GM23338 (cell line): ENCODE measurements at regions not wholly inside any gene's neighbourhood (a gene's known extent, or its start where the extent isn't known, plus 50 kb on each side); places are given as distances from the start of the nearest gene placed in this dataset.
A peak's percentile ranks its signal among the peaks of the same experiment; 100 is the strongest.

Experiments used
- ATAC-seq: fragments of 200-7000 bp; cut with Tn5 transposase; 3 replicates; pipeline ENCODE4 v1.9.1; 2020
- DNase-seq: peaks from one replicate; pipeline ENCODE4 v3.0.0-alpha.2; 2015; ENCODE audit warnings: low spot score
- H2AFZ ChIP-seq: fragments of 200-600 bp; sonication (generic); 2 replicates; pipeline ENCODE4 v1.8.0; 2016; ENCODE audit warnings: antibody characterized with exemption, mild to moderate bottlenecking, moderate library complexity
- H3F3A ChIP-seq: fragments of 200-600 bp; sonication (generic); replicated peaks from 2 replicates; pipeline ENCODE4 v1.8.0; 2017; ENCODE audit warnings: antibody characterized with exemption, mixed run types, low read depth
- H3K27ac ChIP-seq: fragments of 200-600 bp; sonication (generic); 2 replicates; pipeline ENCODE4 v1.6.1; 2016; ENCODE audit warnings: low read depth
- H3K27me3 ChIP-seq: fragments of 200-600 bp; sonication (generic); 2 replicates; pipeline ENCODE4 v1.8.0; 2016; ENCODE audit warnings: mild to moderate bottlenecking, mixed run types, moderate library complexity; ENCODE audit not compliant: insufficient read depth
- H3K36me3 ChIP-seq: fragments of 200-600 bp; sonication (generic); 2 replicates; pipeline ENCODE4 v1.8.0; 2016; ENCODE audit warnings: mild to moderate bottlenecking; ENCODE audit not compliant: insufficient read depth
- H3K4me1 ChIP-seq: fragments of 200-600 bp; sonication (generic); 2 replicates; pipeline ENCODE4 v1.8.0; 2016; ENCODE audit warnings: mild to moderate bottlenecking, moderate library complexity; ENCODE audit not compliant: insufficient read depth
- H3K4me2 ChIP-seq: fragments of 200-600 bp; sonication (generic); 2 replicates; pipeline ENCODE4 v1.7.1; 2017; ENCODE audit warnings: mixed run types
- H3K4me3 ChIP-seq: fragments of 200-600 bp; sonication (generic); 2 replicates; pipeline ENCODE4 v1.6.1; 2016; ENCODE audit warnings: mixed run types
- H3K79me2 ChIP-seq: fragments of 200-600 bp; sonication (generic); replicated peaks from 2 replicates; pipeline ENCODE4 v1.8.0; 2017; ENCODE audit warnings: mild to moderate bottlenecking; ENCODE audit not compliant: insufficient read depth
- H3K9me2 ChIP-seq: fragments of 200-600 bp; sonication (generic); 2 replicates; pipeline ENCODE4 v1.8.0; 2017; ENCODE audit not compliant: insufficient read depth
- H4K20me1 ChIP-seq: fragments of 200-600 bp; sonication (generic); replicated peaks from 2 replicates; pipeline ENCODE4 v1.8.0; 2017; ENCODE audit warnings: mild to moderate bottlenecking; ENCODE audit not compliant: insufficient read depth
- H3K27ac Mint-ChIP-seq: 2 replicates; pipeline ENCODE4 v1.8.0; 2020; ENCODE audit warnings: inconsistent platforms, mild to moderate bottlenecking, moderate library complexity, mixed read lengths
- H3K27me3 Mint-ChIP-seq: 3 replicates; pipeline ENCODE4 v1.8.0; 2022; ENCODE audit warnings: low read depth, mild to moderate bottlenecking, moderate library complexity, mixed read lengths, inconsistent platforms; ENCODE audit not compliant: insufficient read depth, poor library complexity
- H3K36me3 Mint-ChIP-seq: 3 replicates; pipeline ENCODE4 v1.8.0; 2021; ENCODE audit warnings: low read depth, mild to moderate bottlenecking, inconsistent platforms, moderate library complexity, mixed read lengths
- H3K4me1 Mint-ChIP-seq: 3 replicates; pipeline ENCODE4 v1.8.0; 2020; ENCODE audit warnings: mild to moderate bottlenecking, inconsistent platforms, mixed read lengths
- H3K4me3 Mint-ChIP-seq: 3 replicates; pipeline ENCODE4 v1.8.0; 2021; ENCODE audit warnings: moderate library complexity, mild to moderate bottlenecking, inconsistent platforms, mixed read lengths
- H3K9me3 Mint-ChIP-seq: 3 replicates; pipeline ENCODE4 v1.8.0; 2020; ENCODE audit warnings: moderate library complexity, mild to moderate bottlenecking, inconsistent platforms, mixed read lengths
- CREB1 ChIP-seq: fragments of 250-450 bp; sonication (Bioruptor Pico); IDR thresholded peaks from 2 replicates; pipeline ENCODE4 v1.5.0; 2020; ENCODE audit warnings: low read depth, mild to moderate bottlenecking, moderate library complexity
- EZH2 ChIP-seq: fragments of 200-600 bp; sonication (generic); IDR thresholded peaks from one replicate; pipeline ENCODE4 v1.8.0; 2017; ENCODE audit warnings: antibody characterized with exemption, mild to moderate bottlenecking, low read depth; ENCODE audit not compliant: unreplicated experiment
- EZH2phosphoT487 ChIP-seq: fragments of 200-600 bp; sonication (generic); IDR thresholded peaks from one replicate; pipeline ENCODE4 v1.8.1; 2018; ENCODE audit warnings: antibody characterized with exemption; ENCODE audit not compliant: unreplicated experiment
- JUNB ChIP-seq: IDR thresholded peaks from one replicate; pipeline ENCODE4 v1.6.1; 2016; ENCODE audit warnings: antibody characterized with exemption; ENCODE audit not compliant: unreplicated experiment
- NANOG ChIP-seq: IDR thresholded peaks from 2 replicates; pipeline ENCODE4 v1.6.1; 2016; ENCODE audit warnings: antibody characterized with exemption, borderline replicate concordance
- POLR2AphosphoS5 ChIP-seq: IDR thresholded peaks from 2 replicates; pipeline ENCODE4 v1.6.1; 2016; ENCODE audit warnings: antibody characterized with exemption, low read depth
- STAT1 ChIP-seq: IDR thresholded peaks from one replicate; pipeline ENCODE4 v1.6.1; 2016; ENCODE audit warnings: antibody characterized with exemption; ENCODE audit not compliant: unreplicated experiment
- ZNF114 ChIP-seq: fragments of 250-450 bp; sonication (Bioruptor Pico); IDR thresholded peaks from 2 replicates; pipeline ENCODE4 v1.5.0; 2020; ENCODE audit warnings: mild to moderate bottlenecking, moderate library complexity
- ZNF331 ChIP-seq: fragments of 250-450 bp; sonication (Bioruptor Pico); IDR thresholded peaks from 2 replicates; pipeline ENCODE4 v1.5.0; 2020; ENCODE audit warnings: low read depth, mild to moderate bottlenecking, moderate library complexity
- TF ChIP-seq, protein P1 (sequence below): IDR thresholded peaks from 2 replicates; pipeline ENCODE4 v1.6.1; 2016; ENCODE audit warnings: antibody characterized with exemption
- TF ChIP-seq, protein P2 (sequence below): IDR thresholded peaks from one replicate; pipeline ENCODE4 v1.6.1; 2018; ENCODE audit warnings: antibody characterized with exemption; ENCODE audit not compliant: unreplicated experiment
- TF ChIP-seq, protein P3 (sequence below): fragments of 250-450 bp; sonication (Bioruptor Pico); IDR thresholded peaks from 2 replicates; pipeline ENCODE4 v1.5.0; 2020; ENCODE audit warnings: mild to moderate bottlenecking, moderate library complexity
- TF ChIP-seq, protein P4 (sequence below), 2 experiments: fragments of 200-600 bp in 1 of 2; sonication (generic) in 1 of 2; conservative IDR thresholded peaks; 2 replicates each; pipeline versions ENCODE4 v1.5.1 to v1.6.1; 2016 to 2017; ENCODE audit warnings: antibody characterized with exemption in 2 of 2, low read depth in 2 of 2, mild to moderate bottlenecking in 2 of 2, moderate library complexity in 1 of 2

DNA sequence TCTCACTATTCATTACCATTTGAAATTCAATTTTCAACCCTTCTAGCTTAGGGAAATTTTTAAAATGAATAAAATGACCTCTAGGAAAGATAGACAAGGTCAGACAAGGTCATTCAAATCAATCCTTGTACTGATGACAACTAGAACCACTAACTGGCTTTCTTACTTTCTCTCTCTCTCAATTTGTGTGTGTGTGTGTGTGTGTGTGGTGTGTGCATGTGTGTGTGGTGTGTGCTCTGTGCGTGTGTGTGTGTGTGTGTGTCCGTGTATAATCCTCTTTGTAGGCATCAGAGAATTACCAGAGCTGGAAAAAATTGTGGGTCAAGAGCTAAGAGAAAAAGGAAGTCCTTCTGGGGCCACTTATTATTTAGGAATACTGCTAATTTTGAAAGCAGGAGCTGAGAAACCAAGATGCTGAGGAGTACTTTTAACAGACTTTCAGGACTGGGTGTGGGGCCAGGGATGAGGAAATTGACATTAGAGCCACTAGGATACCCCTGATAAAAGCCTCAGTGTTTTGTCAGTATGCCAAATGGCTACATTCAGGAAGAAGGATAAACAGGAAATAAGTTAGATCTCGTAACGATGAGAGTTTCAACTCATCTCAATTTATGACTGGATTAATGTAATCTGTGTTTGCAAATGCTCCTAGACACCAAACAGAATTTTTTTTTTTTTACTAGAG is 723.3 kb downstream of the CETN3 start:
- Mint-ChIP-seq H3K4me1 (no peaks in the 10 kb centered on the region; the same call in 2 of the 3 replicates), H3K36me3 (no peaks in the 10 kb centered on the region; the same call in 2 of the 3 replicates), H3K4me3 (no peak overlapping the region), H3K27ac (peak overlapping the region; percentile 52), H3K9me3 (no peaks in the 10 kb centered on the region), H3K27me3 (no peaks in the 10 kb centered on the region)
- no peaks in the 10 kb centered on the region for H3K36me3 ChIP-seq
- H3K9me2 ChIP-seq = no peaks in the 10 kb centered on the region
- TF ChIP-seq STAT1 = no peak
- TF ChIP-seq POLR2AphosphoS5 = no peak
- no peak for TF ChIP-seq JUNB
- TF ChIP-seq EZH2 = no peak
- TF ChIP-seq ZNF114 (CRISPR knock-in tag) = no peak
- TF ChIP-seq, protein P1, sequence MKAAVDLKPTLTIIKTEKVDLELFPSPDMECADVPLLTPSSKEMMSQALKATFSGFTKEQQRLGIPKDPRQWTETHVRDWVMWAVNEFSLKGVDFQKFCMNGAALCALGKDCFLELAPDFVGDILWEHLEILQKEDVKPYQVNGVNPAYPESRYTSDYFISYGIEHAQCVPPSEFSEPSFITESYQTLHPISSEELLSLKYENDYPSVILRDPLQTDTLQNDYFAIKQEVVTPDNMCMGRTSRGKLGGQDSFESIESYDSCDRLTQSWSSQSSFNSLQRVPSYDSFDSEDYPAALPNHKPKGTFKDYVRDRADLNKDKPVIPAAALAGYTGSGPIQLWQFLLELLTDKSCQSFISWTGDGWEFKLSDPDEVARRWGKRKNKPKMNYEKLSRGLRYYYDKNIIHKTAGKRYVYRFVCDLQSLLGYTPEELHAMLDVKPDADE = no peak
- TF ChIP-seq, protein P2, sequence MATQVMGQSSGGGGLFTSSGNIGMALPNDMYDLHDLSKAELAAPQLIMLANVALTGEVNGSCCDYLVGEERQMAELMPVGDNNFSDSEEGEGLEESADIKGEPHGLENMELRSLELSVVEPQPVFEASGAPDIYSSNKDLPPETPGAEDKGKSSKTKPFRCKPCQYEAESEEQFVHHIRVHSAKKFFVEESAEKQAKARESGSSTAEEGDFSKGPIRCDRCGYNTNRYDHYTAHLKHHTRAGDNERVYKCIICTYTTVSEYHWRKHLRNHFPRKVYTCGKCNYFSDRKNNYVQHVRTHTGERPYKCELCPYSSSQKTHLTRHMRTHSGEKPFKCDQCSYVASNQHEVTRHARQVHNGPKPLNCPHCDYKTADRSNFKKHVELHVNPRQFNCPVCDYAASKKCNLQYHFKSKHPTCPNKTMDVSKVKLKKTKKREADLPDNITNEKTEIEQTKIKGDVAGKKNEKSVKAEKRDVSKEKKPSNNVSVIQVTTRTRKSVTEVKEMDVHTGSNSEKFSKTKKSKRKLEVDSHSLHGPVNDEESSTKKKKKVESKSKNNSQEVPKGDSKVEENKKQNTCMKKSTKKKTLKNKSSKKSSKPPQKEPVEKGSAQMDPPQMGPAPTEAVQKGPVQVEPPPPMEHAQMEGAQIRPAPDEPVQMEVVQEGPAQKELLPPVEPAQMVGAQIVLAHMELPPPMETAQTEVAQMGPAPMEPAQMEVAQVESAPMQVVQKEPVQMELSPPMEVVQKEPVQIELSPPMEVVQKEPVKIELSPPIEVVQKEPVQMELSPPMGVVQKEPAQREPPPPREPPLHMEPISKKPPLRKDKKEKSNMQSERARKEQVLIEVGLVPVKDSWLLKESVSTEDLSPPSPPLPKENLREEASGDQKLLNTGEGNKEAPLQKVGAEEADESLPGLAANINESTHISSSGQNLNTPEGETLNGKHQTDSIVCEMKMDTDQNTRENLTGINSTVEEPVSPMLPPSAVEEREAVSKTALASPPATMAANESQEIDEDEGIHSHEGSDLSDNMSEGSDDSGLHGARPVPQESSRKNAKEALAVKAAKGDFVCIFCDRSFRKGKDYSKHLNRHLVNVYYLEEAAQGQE = no peak
- TF ChIP-seq, protein P3, sequence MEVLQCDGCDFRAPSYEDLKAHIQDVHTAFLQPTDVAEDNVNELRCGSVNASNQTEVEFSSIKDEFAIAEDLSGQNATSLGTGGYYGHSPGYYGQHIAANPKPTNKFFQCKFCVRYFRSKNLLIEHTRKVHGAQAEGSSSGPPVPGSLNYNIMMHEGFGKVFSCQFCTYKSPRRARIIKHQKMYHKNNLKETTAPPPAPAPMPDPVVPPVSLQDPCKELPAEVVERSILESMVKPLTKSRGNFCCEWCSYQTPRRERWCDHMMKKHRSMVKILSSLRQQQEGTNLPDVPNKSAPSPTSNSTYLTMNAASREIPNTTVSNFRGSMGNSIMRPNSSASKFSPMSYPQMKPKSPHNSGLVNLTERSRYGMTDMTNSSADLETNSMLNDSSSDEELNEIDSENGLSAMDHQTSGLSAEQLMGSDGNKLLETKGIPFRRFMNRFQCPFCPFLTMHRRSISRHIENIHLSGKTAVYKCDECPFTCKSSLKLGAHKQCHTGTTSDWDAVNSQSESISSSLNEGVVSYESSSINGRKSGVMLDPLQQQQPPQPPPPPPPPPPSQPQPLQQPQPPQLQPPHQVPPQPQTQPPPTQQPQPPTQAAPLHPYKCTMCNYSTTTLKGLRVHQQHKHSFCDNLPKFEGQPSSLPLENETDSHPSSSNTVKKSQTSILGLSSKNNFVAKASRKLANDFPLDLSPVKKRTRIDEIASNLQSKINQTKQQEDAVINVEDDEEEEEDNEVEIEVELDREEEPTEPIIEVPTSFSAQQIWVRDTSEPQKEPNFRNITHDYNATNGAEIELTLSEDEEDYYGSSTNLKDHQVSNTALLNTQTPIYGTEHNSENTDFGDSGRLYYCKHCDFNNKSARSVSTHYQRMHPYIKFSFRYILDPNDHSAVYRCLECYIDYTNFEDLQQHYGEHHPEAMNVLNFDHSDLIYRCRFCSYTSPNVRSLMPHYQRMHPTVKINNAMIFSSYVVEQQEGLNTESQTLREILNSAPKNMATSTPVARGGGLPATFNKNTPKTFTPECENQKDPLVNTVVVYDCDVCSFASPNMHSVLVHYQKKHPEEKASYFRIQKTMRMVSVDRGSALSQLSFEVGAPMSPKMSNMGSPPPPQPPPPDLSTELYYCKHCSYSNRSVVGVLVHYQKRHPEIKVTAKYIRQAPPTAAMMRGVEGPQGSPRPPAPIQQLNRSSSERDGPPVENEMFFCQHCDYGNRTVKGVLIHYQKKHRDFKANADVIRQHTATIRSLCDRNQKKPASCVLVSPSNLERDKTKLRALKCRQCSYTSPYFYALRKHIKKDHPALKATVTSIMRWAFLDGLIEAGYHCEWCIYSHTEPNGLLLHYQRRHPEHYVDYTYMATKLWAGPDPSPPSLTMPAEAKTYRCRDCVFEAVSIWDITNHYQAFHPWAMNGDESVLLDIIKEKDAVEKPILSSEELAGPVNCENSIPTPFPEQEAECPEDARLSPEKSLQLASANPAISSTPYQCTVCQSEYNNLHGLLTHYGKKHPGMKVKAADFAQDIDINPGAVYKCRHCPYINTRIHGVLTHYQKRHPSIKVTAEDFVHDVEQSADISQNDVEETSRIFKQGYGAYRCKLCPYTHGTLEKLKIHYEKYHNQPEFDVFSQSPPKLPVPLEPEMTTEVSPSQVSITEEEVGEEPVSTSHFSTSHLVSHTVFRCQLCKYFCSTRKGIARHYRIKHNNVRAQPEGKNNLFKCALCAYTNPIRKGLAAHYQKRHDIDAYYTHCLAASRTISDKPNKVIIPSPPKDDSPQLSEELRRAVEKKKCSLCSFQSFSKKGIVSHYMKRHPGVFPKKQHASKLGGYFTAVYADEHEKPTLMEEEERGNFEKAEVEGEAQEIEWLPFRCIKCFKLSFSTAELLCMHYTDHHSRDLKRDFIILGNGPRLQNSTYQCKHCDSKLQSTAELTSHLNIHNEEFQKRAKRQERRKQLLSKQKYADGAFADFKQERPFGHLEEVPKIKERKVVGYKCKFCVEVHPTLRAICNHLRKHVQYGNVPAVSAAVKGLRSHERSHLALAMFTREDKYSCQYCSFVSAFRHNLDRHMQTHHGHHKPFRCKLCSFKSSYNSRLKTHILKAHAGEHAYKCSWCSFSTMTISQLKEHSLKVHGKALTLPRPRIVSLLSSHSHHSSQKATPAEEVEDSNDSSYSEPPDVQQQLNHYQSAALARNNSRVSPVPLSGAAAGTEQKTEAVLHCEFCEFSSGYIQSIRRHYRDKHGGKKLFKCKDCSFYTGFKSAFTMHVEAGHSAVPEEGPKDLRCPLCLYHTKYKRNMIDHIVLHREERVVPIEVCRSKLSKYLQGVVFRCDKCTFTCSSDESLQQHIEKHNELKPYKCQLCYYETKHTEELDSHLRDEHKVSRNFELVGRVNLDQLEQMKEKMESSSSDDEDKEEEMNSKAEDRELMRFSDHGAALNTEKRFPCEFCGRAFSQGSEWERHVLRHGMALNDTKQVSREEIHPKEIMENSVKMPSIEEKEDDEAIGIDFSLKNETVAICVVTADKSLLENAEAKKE (CRISPR knock-in tag) = no peak
- TF ChIP-seq CREB1 (CRISPR knock-in tag) = no peak
- TF ChIP-seq EZH2phosphoT487 = no peak
- TF ChIP-seq ZNF331 (CRISPR knock-in tag) = no peak
- TF ChIP-seq, protein P4, sequence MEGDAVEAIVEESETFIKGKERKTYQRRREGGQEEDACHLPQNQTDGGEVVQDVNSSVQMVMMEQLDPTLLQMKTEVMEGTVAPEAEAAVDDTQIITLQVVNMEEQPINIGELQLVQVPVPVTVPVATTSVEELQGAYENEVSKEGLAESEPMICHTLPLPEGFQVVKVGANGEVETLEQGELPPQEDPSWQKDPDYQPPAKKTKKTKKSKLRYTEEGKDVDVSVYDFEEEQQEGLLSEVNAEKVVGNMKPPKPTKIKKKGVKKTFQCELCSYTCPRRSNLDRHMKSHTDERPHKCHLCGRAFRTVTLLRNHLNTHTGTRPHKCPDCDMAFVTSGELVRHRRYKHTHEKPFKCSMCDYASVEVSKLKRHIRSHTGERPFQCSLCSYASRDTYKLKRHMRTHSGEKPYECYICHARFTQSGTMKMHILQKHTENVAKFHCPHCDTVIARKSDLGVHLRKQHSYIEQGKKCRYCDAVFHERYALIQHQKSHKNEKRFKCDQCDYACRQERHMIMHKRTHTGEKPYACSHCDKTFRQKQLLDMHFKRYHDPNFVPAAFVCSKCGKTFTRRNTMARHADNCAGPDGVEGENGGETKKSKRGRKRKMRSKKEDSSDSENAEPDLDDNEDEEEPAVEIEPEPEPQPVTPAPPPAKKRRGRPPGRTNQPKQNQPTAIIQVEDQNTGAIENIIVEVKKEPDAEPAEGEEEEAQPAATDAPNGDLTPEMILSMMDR (conservative IDR thresholded peaks at IDR 0.05; ENCODE audit: low read depth in 2 of 2) = no peak
- no peak for TF ChIP-seq NANOG
- peak overlapping the region; percentile 61; the same call in 1 of the 2 replicates for H2AFZ ChIP-seq
- no peaks in the 10 kb centered on the region for H4K20me1 ChIP-seq
- ATAC-seq (no peak), DNase-seq (no peak)
- no peak overlapping the region for H3K4me2 ChIP-seq
- no peaks in the 10 kb centered on the region for H3K4me1 ChIP-seq
- H3F3A ChIP-seq = no peaks in the 10 kb centered on the region
- no peak overlapping the region for H3K4me3 ChIP-seq
- H3K79me2 ChIP-seq = no peaks in the 10 kb centered on the region
- H3K27ac ChIP-seq = no peak overlapping the region
- H3K27me3 ChIP-seq = no peaks in the 10 kb centered on the region
